GM23248 (cell line): ENCODE measurements at regions not wholly inside any gene's neighbourhood (a gene's known extent, or its start where the extent isn't known, plus 50 kb on each side); places are given as distances from the start of the nearest gene placed in this dataset.

Experiments
- DNase-seq: peaks from one replicate; pipeline ENCODE4 v3.0.0-alpha.2; 2015
- H2AFZ ChIP-seq: fragments of 200-600 bp; sonication (generic); 2 replicates; pipeline ENCODE4 v1.6.1; 2016; ENCODE audit warnings: antibody characterized with exemption
- H3F3A ChIP-seq: fragments of 200-600 bp; sonication (generic); 2 replicates; pipeline ENCODE4 v1.6.1; 2016; ENCODE audit warnings: mild to moderate bottlenecking, antibody characterized with exemption, mixed run types; ENCODE audit not compliant: insufficient read depth
- H3K27ac ChIP-seq: fragments of 200-600 bp; sonication (generic); 2 replicates; pipeline ENCODE4 v1.5.1; 2016; ENCODE audit warnings: mild to moderate bottlenecking
- H3K27me3 ChIP-seq: fragments of 200-600 bp; sonication (generic); replicated peaks from 2 replicates; pipeline ENCODE4 v1.6.1; 2016; ENCODE audit warnings: mild to moderate bottlenecking; ENCODE audit not compliant: insufficient read depth
- H3K36me3 ChIP-seq: fragments of 200-600 bp; sonication (generic); 2 replicates; pipeline ENCODE4 v1.6.1; 2016; ENCODE audit warnings: low read depth, mild to moderate bottlenecking
- H3K4me1 ChIP-seq: fragments of 200-600 bp; sonication (generic); 2 replicates; pipeline ENCODE4 v1.6.1; 2016; ENCODE audit warnings: mild to moderate bottlenecking; ENCODE audit not compliant: insufficient read depth
- H3K4me2 ChIP-seq: fragments of 200-600 bp; sonication (generic); one replicate; pipeline ENCODE4 v1.6.1; 2016; ENCODE audit warnings: mild to moderate bottlenecking; ENCODE audit not compliant: unreplicated experiment
- H3K4me3 ChIP-seq: fragments of 200-600 bp; sonication (generic); 2 replicates; pipeline ENCODE4 v1.5.1; 2016; ENCODE audit warnings: mild to moderate bottlenecking
- H3K79me2 ChIP-seq: fragments of 200-600 bp; sonication (generic); 2 replicates; pipeline ENCODE4 v1.6.1; 2016; ENCODE audit warnings: mild to moderate bottlenecking; ENCODE audit not compliant: insufficient read depth
- H3K9ac ChIP-seq: fragments of 200-600 bp; sonication (generic); 2 replicates; pipeline ENCODE4 v1.6.1; 2016; ENCODE audit warnings: mild to moderate bottlenecking
- H3K9me2 ChIP-seq: fragments of 200-600 bp; sonication (generic); 2 replicates; pipeline ENCODE4 v1.6.1; 2016; ENCODE audit warnings: mixed run types, mild to moderate bottlenecking, moderate library complexity; ENCODE audit not compliant: insufficient read depth
- H3K9me3 ChIP-seq: fragments of 200-600 bp; sonication (generic); one replicate; pipeline ENCODE4 v1.6.1; 2017; ENCODE audit warnings: low read depth
- H4K20me1 ChIP-seq: fragments of 200-600 bp; sonication (generic); 2 replicates; pipeline ENCODE4 v1.6.0; 2016; ENCODE audit not compliant: insufficient read depth
- EZH2 ChIP-seq: fragments of 200-600 bp; sonication (generic); IDR thresholded peaks from 2 replicates; pipeline ENCODE4 v1.6.1; 2018; ENCODE audit warnings: antibody characterized with exemption, mild to moderate bottlenecking; ENCODE audit not compliant: insufficient read depth, poor library complexity, severe bottlenecking
- EZH2phosphoT487 ChIP-seq: fragments of 200-600 bp; sonication (generic); IDR thresholded peaks from 2 replicates; pipeline ENCODE4 v1.6.1; 2018; ENCODE audit warnings: antibody characterized with exemption, moderate library complexity, mild to moderate bottlenecking, low read depth; ENCODE audit not compliant: insufficient read depth
- WGBS, 2 experiments: methylation state at CpG; one replicate each; pipeline ENCODE4 v1.1.6; 2015 to 2017; ENCODE audit warnings: low lambda C conversion rate in 2 of 2, low coverage in 1 of 2; ENCODE audit errors: missing lambda C conversion rate in 2 of 2; 5-methylcytosine and 5-hydroxymethylcytosine counted together
- in situ Hi-C: fragments of 300-500 bp; cut with MboI; formaldehyde crosslinking; loops from 2 replicates; pipeline ENCODE4 v1.15.0; 2020

- TF ChIP-seq EZH2 (no peak), EZH2phosphoT487 (no peak)
- Histone ChIP-seq H3K4me1 (no peaks in the 10 kb centered on the region), H3K9me2 (no peaks in the 10 kb centered on the region), H3K36me3 (no peaks in the 10 kb centered on the region), H3F3A (no peaks in the 10 kb centered on the region), H3K4me2 (no peak overlapping the region), H3K79me2 (no peaks in the 10 kb centered on the region), H3K9ac (no peak overlapping the region), H2AFZ (no peak overlapping the region), H3K27ac (no peak overlapping the region), H3K4me3 (no peak overlapping the region), H3K27me3 (peaks cover 25% of the 10 kb centered on the region), H4K20me1 (no peaks in the 10 kb centered on the region), H3K9me3 (no peaks in the 10 kb centered on the region)
- no peak for DNase-seq
- in situ Hi-C loops, result loop anchor here (10.0 kb wide), 1 partner anchor 129 kb away; no protein-coding TSS in a partner anchor
- WGBS, 2 experiments, result 0 to 4% methylated on average over 2 of the region's 2 CpGs
These were observed 155.1 kb upstream of the NPVF start for GRCh38 chr7:25383402-25383801.

- Histone ChIP-seq H3K36me3 (no peaks in the 10 kb centered on the region), H3F3A (no peaks in the 10 kb centered on the region), H3K4me1 (no peaks in the 10 kb centered on the region), H3K4me2 (no peak overlapping the region), H3K79me2 (no peaks in the 10 kb centered on the region), H2AFZ (no peak overlapping the region), H3K9me2 (no peaks in the 10 kb centered on the region), H3K4me3 (no peak overlapping the region), H3K27me3 (peaks cover 25% of the 10 kb centered on the region), H3K9ac (no peak overlapping the region), H3K27ac (no peak overlapping the region), H3K9me3 (no peaks in the 10 kb centered on the region), H4K20me1 (no peaks in the 10 kb centered on the region)
- no peak for TF ChIP-seq EZH2
- TF ChIP-seq EZH2phosphoT487, result no peak
- in situ Hi-C loops, result loop anchor here (5.0 to 10.0 kb wide), 2 partner anchors 130 to 467 kb away; no protein-coding TSS in a partner anchor
- no peak for DNase-seq
- WGBS, 2 experiments, result 19 to 21% methylated on average over 7 of the region's 7 CpGs
These were observed 156.7 kb upstream of the NPVF start for GRCh38 chr7:25384788-25385505.

GRCh38 chr7:25385506-25386136 lies 157.3 kb upstream of the NPVF start:
- no peaks in the 10 kb centered on the region for H3F3A ChIP-seq
- no peak overlapping the region for H3K27ac ChIP-seq
- TF ChIP-seq EZH2phosphoT487, result no peak
- no peaks in the 10 kb centered on the region for H3K36me3 ChIP-seq
- in situ Hi-C loops, result loop anchor here (5.0 to 10.0 kb wide), 2 partner anchors 131 to 467 kb away; no protein-coding TSS in a partner anchor
- no peak overlapping the region for H2AFZ ChIP-seq
- no peaks in the 10 kb centered on the region for H3K9me3 ChIP-seq
- 17 to 20% methylated on average over 10 of the region's 10 CpGs for WGBS, 2 experiments
- H3K27me3 ChIP-seq, result peaks cover 26% of the 10 kb centered on the region
- no peaks in the 10 kb centered on the region for H4K20me1 ChIP-seq
- no peak for DNase-seq
- H3K79me2 ChIP-seq, result no peaks in the 10 kb centered on the region
- H3K4me2 ChIP-seq, result no peak overlapping the region
- no peaks in the 10 kb centered on the region for H3K9me2 ChIP-seq
- no peaks in the 10 kb centered on the region for H3K4me1 ChIP-seq
- H3K9ac ChIP-seq, result no peak overlapping the region
- H3K4me3 ChIP-seq, result no peak overlapping the region

- WGBS, 2 experiments, result 30 to 33% methylated on average over 6 of the region's 6 CpGs
- Histone ChIP-seq H3K9me3 (no peaks in the 10 kb centered on the region), H3K79me2 (no peaks in the 10 kb centered on the region), H3K4me2 (no peak overlapping the region), H3K36me3 (no peaks in the 10 kb centered on the region), H4K20me1 (no peaks in the 10 kb centered on the region), H3K4me1 (no peaks in the 10 kb centered on the region), H3K27me3 (peaks cover 21% of the 10 kb centered on the region), H3K9me2 (no peaks in the 10 kb centered on the region), H3K4me3 (no peak overlapping the region), H3K27ac (no peak overlapping the region), H3K9ac (no peak overlapping the region), H3F3A (no peaks in the 10 kb centered on the region), H2AFZ (no peak overlapping the region)
- in situ Hi-C loops, result loop anchor here (5.0 to 10.0 kb wide), 2 partner anchors 132 to 466 kb away; no protein-coding TSS in a partner anchor
- TF ChIP-seq EZH2phosphoT487 (no peak), EZH2 (no peak)
- DNase-seq, result no peak
These were observed 158.0 kb upstream of the NPVF start for GRCh38 chr7:25386311-25386744.
